Neural cell (in vitro differentiated cells): ENCODE measurements at regions not wholly inside any gene's neighbourhood (a gene's known extent, or its start where the extent isn't known, plus 50 kb on each side); places are given as distances from the start of the nearest gene placed in this dataset.

Experiments used
- H2AFZ ChIP-seq: fragments of 200-600, 300-800 bp; sonication (generic), shearing (Covaris generic); 2 replicates; pipeline ENCODE4 v1.6.0; 2014; ENCODE audit warnings: low read depth, mild to moderate bottlenecking, antibody characterized with exemption, low read length, moderate library complexity
- H3F3A ChIP-seq: fragments of 200-600 bp; shearing (Covaris generic); 2 replicates; pipeline ENCODE4 v1.6.1; 2016; ENCODE audit warnings: mild to moderate bottlenecking, moderate library complexity, mixed read lengths, antibody characterized with exemption, low read length; ENCODE audit not compliant: insufficient read depth, poor library complexity, severe bottlenecking
- H3K27ac ChIP-seq: fragments of 200-600, 300-800 bp; sonication (generic), shearing (Covaris generic); 2 replicates; pipeline ENCODE4 v1.5.1; 2014; ENCODE audit warnings: mild to moderate bottlenecking, low read length, moderate library complexity
- H3K27me3 ChIP-seq: fragments of 300-800, 200-600 bp; sonication (generic), shearing (Covaris generic); 2 replicates; pipeline ENCODE4 v1.6.0; 2014; ENCODE audit warnings: mild to moderate bottlenecking, low read depth, low read length, moderate library complexity; ENCODE audit not compliant: insufficient read depth
- H3K36me3 ChIP-seq: fragments of 300-800, 200-600 bp; sonication (generic), shearing (Covaris generic); 2 replicates; pipeline ENCODE4 v1.5.1; 2014; ENCODE audit warnings: mild to moderate bottlenecking, antibody characterized with exemption, low read length, moderate library complexity; ENCODE audit not compliant: insufficient read depth
- H3K4me2 ChIP-seq: fragments of 300-800, 200-600 bp; sonication (generic), shearing (Covaris generic); 2 replicates; pipeline ENCODE4 v1.6.0; 2014; ENCODE audit warnings: mild to moderate bottlenecking, low read length
- H3K4me3 ChIP-seq: fragments of 300-800, 200-600 bp; sonication (generic), shearing (Covaris generic); 2 replicates; pipeline ENCODE4 v1.5.1; 2014; ENCODE audit warnings: mild to moderate bottlenecking, low read length, moderate library complexity
- H3K79me2 ChIP-seq: fragments of 200-600 bp; shearing (Covaris generic); replicated peaks from 2 replicates; pipeline ENCODE4 v1.6.0; 2014; ENCODE audit warnings: mild to moderate bottlenecking, low read length, moderate library complexity; ENCODE audit not compliant: insufficient read depth
- H3K9ac ChIP-seq: fragments of 300-800, 200-600 bp; sonication (generic), shearing (Covaris generic); 2 replicates; pipeline ENCODE4 v1.6.1; 2016; ENCODE audit warnings: mild to moderate bottlenecking, low read length, mixed read lengths
- H3K9me2 ChIP-seq: fragments of 200-600 bp; shearing (Covaris generic); 2 replicates; pipeline ENCODE4 v1.6.1; 2016; ENCODE audit warnings: mild to moderate bottlenecking, low read length, mixed read lengths; ENCODE audit not compliant: insufficient read depth
- H3K9me3 ChIP-seq: fragments of 200-600, 300-800 bp; sonication (generic), shearing (Covaris generic); 2 replicates; pipeline ENCODE4 v1.6.1; 2016; ENCODE audit warnings: mild to moderate bottlenecking, mixed run types, low read length, moderate library complexity, mixed read lengths
- H4K20me1 ChIP-seq: fragments of 200-600 bp; shearing (Covaris generic); 2 replicates; pipeline ENCODE4 v1.6.1; 2016; ENCODE audit warnings: mild to moderate bottlenecking, mixed run types; ENCODE audit not compliant: insufficient read depth
- EP300 ChIP-seq: fragments of 450-650 bp; conservative IDR thresholded peaks from 2 replicates; pipeline ENCODE4 v1.6.1; 2014; ENCODE audit warnings: antibody characterized with exemption, mild to moderate bottlenecking, moderate library complexity; ENCODE audit not compliant: poor library complexity, severe bottlenecking
- EZH2 ChIP-seq: fragments of 200-600, 300-800 bp; shearing (Covaris generic), sonication (generic); IDR thresholded peaks from 2 replicates; pipeline ENCODE4 v1.6.1; 2014; ENCODE audit warnings: antibody characterized with exemption, low read length, borderline replicate concordance, mild to moderate bottlenecking; ENCODE audit not compliant: insufficient read depth, poor library complexity, severe bottlenecking
- MXI1 ChIP-seq: fragments of 450-650 bp; conservative IDR thresholded peaks from 2 replicates; pipeline ENCODE4 v1.6.1; 2014; ENCODE audit warnings: antibody characterized with exemption, mild to moderate bottlenecking; ENCODE audit not compliant: poor library complexity, severe bottlenecking
- POLR2AphosphoS5 ChIP-seq: IDR thresholded peaks from 2 replicates; pipeline ENCODE4 v1.6.1; 2012
- RAD21 ChIP-seq: fragments of 450-650 bp; conservative IDR thresholded peaks from 2 replicates; pipeline ENCODE4 v1.6.1; 2014; ENCODE audit warnings: antibody characterized with exemption, mild to moderate bottlenecking, moderate library complexity
- SMC3 ChIP-seq: fragments of 450-650 bp; conservative IDR thresholded peaks from 2 replicates; pipeline ENCODE4 v1.6.1; 2014; ENCODE audit warnings: antibody characterized with exemption, mild to moderate bottlenecking, moderate library complexity; ENCODE audit not compliant: poor library complexity
- TAF1 ChIP-seq: IDR thresholded peaks from 2 replicates; pipeline ENCODE4 v1.6.1; 2012; ENCODE audit warnings: low read depth
- TF ChIP-seq, protein P1 (sequence below): IDR thresholded peaks from 2 replicates; pipeline ENCODE4 v1.6.1; 2012; ENCODE audit warnings: borderline replicate concordance
- TF ChIP-seq, protein P2 (sequence below): fragments of 450-650 bp; IDR thresholded peaks from 2 replicates; pipeline ENCODE4 v1.5.1; 2014; ENCODE audit warnings: antibody characterized with exemption, mild to moderate bottlenecking, moderate library complexity; ENCODE audit not compliant: poor library complexity, severe bottlenecking

DNA sequence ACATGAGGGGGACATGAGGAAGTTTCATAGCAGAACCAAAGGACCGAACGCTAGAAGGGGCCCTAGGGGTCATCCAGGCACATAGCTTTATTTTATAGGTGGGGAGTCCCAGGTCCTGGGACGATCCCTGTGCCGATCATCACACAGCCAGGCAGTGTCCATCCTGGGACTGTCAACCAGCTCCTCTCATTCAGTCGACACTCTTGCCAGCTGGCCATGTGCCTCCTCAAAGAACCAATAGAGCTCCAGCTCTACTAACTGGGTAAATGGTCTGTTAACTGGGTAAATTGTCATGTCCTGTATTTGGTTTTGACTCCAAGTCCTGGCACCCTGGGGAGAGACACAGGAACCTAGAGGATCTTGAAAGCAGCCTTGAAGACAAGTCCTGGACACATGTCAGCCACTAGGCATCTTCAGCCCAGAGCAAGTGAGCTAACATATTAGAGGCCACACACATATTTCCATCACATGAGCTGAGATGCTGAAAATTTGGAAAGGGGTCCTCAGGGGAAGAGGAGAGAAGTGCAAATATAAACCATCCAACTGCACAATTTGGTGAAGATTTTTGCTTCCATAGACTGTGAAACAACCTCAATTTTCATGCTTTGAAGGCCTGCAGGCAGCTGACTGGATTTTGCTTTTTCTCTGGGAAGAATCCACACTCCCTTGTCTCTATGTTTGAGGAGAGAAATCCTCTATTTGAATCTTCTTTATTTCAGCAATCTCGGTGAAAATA is 361.1 kb upstream of the SLC14A2 start:
- Histone ChIP-seq H3K36me3 (no peaks in the 10 kb centered on the region), H2AFZ (no peak overlapping the region), H3K79me2 (no peaks in the 10 kb centered on the region), H3K27me3 (no peaks in the 10 kb centered on the region), H3K27ac (no peak overlapping the region), H3F3A (no peaks in the 10 kb centered on the region), H3K9me3 (no peaks in the 10 kb centered on the region), H3K4me3 (no peak overlapping the region), H3K9me2 (no peaks in the 10 kb centered on the region), H3K9ac (no peak overlapping the region), H4K20me1 (no peaks in the 10 kb centered on the region), H3K4me2 (no peak overlapping the region)
- TF ChIP-seq, protein P1, sequence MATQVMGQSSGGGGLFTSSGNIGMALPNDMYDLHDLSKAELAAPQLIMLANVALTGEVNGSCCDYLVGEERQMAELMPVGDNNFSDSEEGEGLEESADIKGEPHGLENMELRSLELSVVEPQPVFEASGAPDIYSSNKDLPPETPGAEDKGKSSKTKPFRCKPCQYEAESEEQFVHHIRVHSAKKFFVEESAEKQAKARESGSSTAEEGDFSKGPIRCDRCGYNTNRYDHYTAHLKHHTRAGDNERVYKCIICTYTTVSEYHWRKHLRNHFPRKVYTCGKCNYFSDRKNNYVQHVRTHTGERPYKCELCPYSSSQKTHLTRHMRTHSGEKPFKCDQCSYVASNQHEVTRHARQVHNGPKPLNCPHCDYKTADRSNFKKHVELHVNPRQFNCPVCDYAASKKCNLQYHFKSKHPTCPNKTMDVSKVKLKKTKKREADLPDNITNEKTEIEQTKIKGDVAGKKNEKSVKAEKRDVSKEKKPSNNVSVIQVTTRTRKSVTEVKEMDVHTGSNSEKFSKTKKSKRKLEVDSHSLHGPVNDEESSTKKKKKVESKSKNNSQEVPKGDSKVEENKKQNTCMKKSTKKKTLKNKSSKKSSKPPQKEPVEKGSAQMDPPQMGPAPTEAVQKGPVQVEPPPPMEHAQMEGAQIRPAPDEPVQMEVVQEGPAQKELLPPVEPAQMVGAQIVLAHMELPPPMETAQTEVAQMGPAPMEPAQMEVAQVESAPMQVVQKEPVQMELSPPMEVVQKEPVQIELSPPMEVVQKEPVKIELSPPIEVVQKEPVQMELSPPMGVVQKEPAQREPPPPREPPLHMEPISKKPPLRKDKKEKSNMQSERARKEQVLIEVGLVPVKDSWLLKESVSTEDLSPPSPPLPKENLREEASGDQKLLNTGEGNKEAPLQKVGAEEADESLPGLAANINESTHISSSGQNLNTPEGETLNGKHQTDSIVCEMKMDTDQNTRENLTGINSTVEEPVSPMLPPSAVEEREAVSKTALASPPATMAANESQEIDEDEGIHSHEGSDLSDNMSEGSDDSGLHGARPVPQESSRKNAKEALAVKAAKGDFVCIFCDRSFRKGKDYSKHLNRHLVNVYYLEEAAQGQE, result no peak
- TF ChIP-seq MXI1 (no peak), TAF1 (no peak), EP300 (no peak), EZH2 (no peak), SMC3 (no peak), RAD21 (no peak), POLR2AphosphoS5 (no peak)
- TF ChIP-seq, protein P2, sequence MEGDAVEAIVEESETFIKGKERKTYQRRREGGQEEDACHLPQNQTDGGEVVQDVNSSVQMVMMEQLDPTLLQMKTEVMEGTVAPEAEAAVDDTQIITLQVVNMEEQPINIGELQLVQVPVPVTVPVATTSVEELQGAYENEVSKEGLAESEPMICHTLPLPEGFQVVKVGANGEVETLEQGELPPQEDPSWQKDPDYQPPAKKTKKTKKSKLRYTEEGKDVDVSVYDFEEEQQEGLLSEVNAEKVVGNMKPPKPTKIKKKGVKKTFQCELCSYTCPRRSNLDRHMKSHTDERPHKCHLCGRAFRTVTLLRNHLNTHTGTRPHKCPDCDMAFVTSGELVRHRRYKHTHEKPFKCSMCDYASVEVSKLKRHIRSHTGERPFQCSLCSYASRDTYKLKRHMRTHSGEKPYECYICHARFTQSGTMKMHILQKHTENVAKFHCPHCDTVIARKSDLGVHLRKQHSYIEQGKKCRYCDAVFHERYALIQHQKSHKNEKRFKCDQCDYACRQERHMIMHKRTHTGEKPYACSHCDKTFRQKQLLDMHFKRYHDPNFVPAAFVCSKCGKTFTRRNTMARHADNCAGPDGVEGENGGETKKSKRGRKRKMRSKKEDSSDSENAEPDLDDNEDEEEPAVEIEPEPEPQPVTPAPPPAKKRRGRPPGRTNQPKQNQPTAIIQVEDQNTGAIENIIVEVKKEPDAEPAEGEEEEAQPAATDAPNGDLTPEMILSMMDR, result no peak

DNA sequence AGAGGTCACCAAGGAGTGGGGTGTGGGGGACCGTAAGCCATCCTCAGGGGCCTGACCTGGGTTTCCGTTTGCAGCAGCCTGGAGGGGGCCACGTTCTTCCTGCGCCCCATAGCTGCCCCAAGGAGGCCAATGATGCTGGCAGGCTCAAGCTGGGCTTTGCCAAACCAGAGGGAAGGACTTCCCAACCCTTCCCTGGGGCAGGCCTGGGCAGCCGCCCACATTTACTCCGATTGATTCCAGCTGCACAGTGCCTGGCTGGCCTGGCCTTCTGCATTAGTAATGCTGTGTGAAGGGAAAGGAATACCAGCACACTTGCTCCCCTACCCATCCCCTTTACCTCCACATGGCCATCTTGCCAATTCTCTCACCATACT is 360.6 kb upstream of the SLC14A2 start:
- H3K4me2 ChIP-seq, result no peak overlapping the region
- H3K9me2 ChIP-seq, result no peaks in the 10 kb centered on the region
- H3K4me3 ChIP-seq, result no peak overlapping the region
- H4K20me1 ChIP-seq, result no peaks in the 10 kb centered on the region
- H3K79me2 ChIP-seq, result no peaks in the 10 kb centered on the region
- no peaks in the 10 kb centered on the region for H3K36me3 ChIP-seq
- no peaks in the 10 kb centered on the region for H3K9me3 ChIP-seq
- no peaks in the 10 kb centered on the region for H3F3A ChIP-seq
- TF ChIP-seq EP300 (no peak), TAF1 (no peak), SMC3 (no peak), RAD21 (no peak), POLR2AphosphoS5 (no peak), EZH2 (no peak), MXI1 (no peak)
- TF ChIP-seq, protein P2, result no peak
- TF ChIP-seq, protein P1, result no peak
- no peak overlapping the region for H2AFZ ChIP-seq
- no peak overlapping the region for H3K27ac ChIP-seq
- no peaks in the 10 kb centered on the region for H3K27me3 ChIP-seq
- H3K9ac ChIP-seq, result no peak overlapping the region
